ENCODE measurements at regions not wholly inside any gene's neighbourhood (a gene's known extent, or its start where the extent isn't known, plus 50 kb on each side); places are given as distances from the start of the nearest gene placed in this dataset.

- no peaks in the 10 kb centered on the region for H3K9me2 ChIP-seq (replicated peaks; ENCODE audit: insufficient read depth, low read length)
- DNase-seq: no peak
- no peaks in the 10 kb centered on the region for H3F3A ChIP-seq (ENCODE audit: insufficient read depth, low read length)
- H2AFZ ChIP-seq (ENCODE audit: low read length): no peak overlapping the region
- no peak overlapping the region for H3K4me2 ChIP-seq (ENCODE audit: low read depth, low read length)
- 0 out of 2 replicates have a peak, but pooled peaks cover 10% of the 10 kb centered on the region for H3K27me3 ChIP-seq (replicated peaks; ENCODE audit: insufficient read depth, low read length)
- no peaks in the 10 kb centered on the region for H3K4me1 ChIP-seq (ENCODE audit: low read length)
- H4K20me1 ChIP-seq (ENCODE audit: insufficient read depth, low read length): no peaks in the 10 kb centered on the region
- TF ChIP-seq EZH2 (optimal IDR thresholded peaks at IDR 0.05; ENCODE audit: low read depth, low read length): no peak
- no peak for TF ChIP-seq CTCF (IDR thresholded peaks at IDR 0.05; ENCODE audit: low read length)
- TF ChIP-seq EZH2phosphoT487 (IDR thresholded peaks at IDR 0.05; ENCODE audit: low read length): no peak
- no peak overlapping the region for H3K27ac ChIP-seq (ENCODE audit: low read length)
- H3K4me3 ChIP-seq (ENCODE audit: low read length): no peak overlapping the region
- no peaks in the 10 kb centered on the region for H3K36me3 ChIP-seq (replicated peaks; ENCODE audit: insufficient read depth, low read length)
- H3K79me2 ChIP-seq (ENCODE audit: low read length): no peaks in the 10 kb centered on the region
- no peak overlapping the region for H3K9ac ChIP-seq (ENCODE audit: low read length)
- H3K9me3 ChIP-seq (replicated peaks; ENCODE audit: insufficient read depth, low read length): no peaks in the 10 kb centered on the region
Observed at GRCh38 chr15:77764095-77764494, 131.4 kb upstream of the LINGO1 start.

- DNase-seq: no peak
- no peaks in the 10 kb centered on the region for H3K79me2 ChIP-seq (ENCODE audit: low read length)
- H3K4me1 ChIP-seq (ENCODE audit: low read length): no peaks in the 10 kb centered on the region
- 0 out of 2 replicates have a peak, but pooled peaks cover 10% of the 10 kb centered on the region for H3K27me3 ChIP-seq (replicated peaks; ENCODE audit: insufficient read depth, low read length)
- H3F3A ChIP-seq (ENCODE audit: insufficient read depth, low read length): no peaks in the 10 kb centered on the region
- no peaks in the 10 kb centered on the region for H4K20me1 ChIP-seq (ENCODE audit: insufficient read depth, low read length)
- H3K4me2 ChIP-seq (ENCODE audit: low read depth, low read length): no peak overlapping the region
- H3K9ac ChIP-seq (ENCODE audit: low read length): no peak overlapping the region
- TF ChIP-seq EZH2 (optimal IDR thresholded peaks at IDR 0.05; ENCODE audit: low read depth, low read length): no peak
- no peak for TF ChIP-seq CTCF (IDR thresholded peaks at IDR 0.05; ENCODE audit: low read length)
- no peak for TF ChIP-seq EZH2phosphoT487 (IDR thresholded peaks at IDR 0.05; ENCODE audit: low read length)
- no peak overlapping the region for H3K4me3 ChIP-seq (ENCODE audit: low read length)
- no peaks in the 10 kb centered on the region for H3K9me3 ChIP-seq (replicated peaks; ENCODE audit: insufficient read depth, low read length)
- H2AFZ ChIP-seq (ENCODE audit: low read length): no peak overlapping the region
- H3K36me3 ChIP-seq (replicated peaks; ENCODE audit: insufficient read depth, low read length): no peaks in the 10 kb centered on the region
- no peaks in the 10 kb centered on the region for H3K9me2 ChIP-seq (replicated peaks; ENCODE audit: insufficient read depth, low read length)
- no peak overlapping the region for H3K27ac ChIP-seq (ENCODE audit: low read length)
Observed at GRCh38 chr15:77762747-77763355, 130.1 kb upstream of the LINGO1 start.

- H3K4me1 ChIP-seq (ENCODE audit: low read length): no peaks in the 10 kb centered on the region
- H3K4me2 ChIP-seq (ENCODE audit: low read depth, low read length): no peak overlapping the region
- H3K9me2 ChIP-seq (replicated peaks; ENCODE audit: insufficient read depth, low read length): no peaks in the 10 kb centered on the region
- no peaks in the 10 kb centered on the region for H3K36me3 ChIP-seq (replicated peaks; ENCODE audit: insufficient read depth, low read length)
- no peaks in the 10 kb centered on the region for H4K20me1 ChIP-seq (ENCODE audit: insufficient read depth, low read length)
- no peak for TF ChIP-seq CTCF (IDR thresholded peaks at IDR 0.05; ENCODE audit: low read length)
- TF ChIP-seq EZH2phosphoT487 (IDR thresholded peaks at IDR 0.05; ENCODE audit: low read length): no peak
- TF ChIP-seq EZH2 (optimal IDR thresholded peaks at IDR 0.05; ENCODE audit: low read depth, low read length): no peak
- H3F3A ChIP-seq (ENCODE audit: insufficient read depth, low read length): no peaks in the 10 kb centered on the region
- no peak overlapping the region for H3K4me3 ChIP-seq (ENCODE audit: low read length)
- no peak overlapping the region for H3K9ac ChIP-seq (ENCODE audit: low read length)
- no peak overlapping the region for H3K27ac ChIP-seq (ENCODE audit: low read length)
- H3K9me3 ChIP-seq (replicated peaks; ENCODE audit: insufficient read depth, low read length): no peaks in the 10 kb centered on the region
- H2AFZ ChIP-seq (ENCODE audit: low read length): no peak overlapping the region
- peaks cover 11% of the 10 kb centered on the region for H3K27me3 ChIP-seq (replicated peaks; ENCODE audit: insufficient read depth, low read length)
- DNase-seq: no peak
- no peaks in the 10 kb centered on the region for H3K79me2 ChIP-seq (ENCODE audit: low read length)
Observed at GRCh38 chr15:77759896-77760592, 127.3 kb upstream of the LINGO1 start.

All from MM.1S (cell line).